Esophagus squamous epithelium (tissue), 5 donors: ENCODE measurements at regions not wholly inside any gene's neighbourhood (a gene's known extent, or its start where the extent isn't known, plus 50 kb on each side); places are given as distances from the start of the nearest gene placed in this dataset.

Source experiments
- DNase-seq: peaks from one replicate; lab custom pipeline; 2025; lab: John Stamatoyannopoulos, UW
- H3K27ac ChIP-seq, 4 donors: fragments of 200-600 bp; sonication (generic); one replicate each; pipeline ENCODE4 v1.5.1; 2016 to 2019; ENCODE audit warnings: mild to moderate bottlenecking in 1 of 4
- H3K27me3 ChIP-seq, 4 donors: fragments of 200-600 bp; sonication (generic); 1 replicate in 3 of 4; 2 replicates in 1 of 4; pipeline versions ENCODE4 v1.5.1 to v1.6.0; 2017 to 2021; ENCODE audit warnings: antibody characterized with exemption in 1 of 4
- H3K36me3 ChIP-seq, 3 donors: fragments of 200-600 bp; sonication (generic); one replicate each; pipeline ENCODE4 v1.5.1; 2016 to 2019
- H3K4me1 ChIP-seq, 3 donors: fragments of 200-600 bp; sonication (generic); one replicate each; pipeline ENCODE4 v1.5.1; 2017 to 2019
- H3K4me3 ChIP-seq, 4 donors: fragments of 200-600 bp; sonication (generic); 1 replicate in 3 of 4; 2 replicates in 1 of 4; pipeline ENCODE4 v1.5.1; 2016 to 2019; ENCODE audit warnings: mild to moderate bottlenecking in 2 of 4, moderate library complexity in 1 of 4
- H3K9me3 ChIP-seq, 3 donors: fragments of 200-600 bp; sonication (generic); one replicate each; pipeline ENCODE4 v1.5.1; 2016 to 2019
- POLR2A ChIP-seq, 4 donors: fragments of 450-650 bp; IDR thresholded peaks; one replicate each; pipeline ENCODE4 v1.6.1; 2017; ENCODE audit warnings: antibody characterized with exemption in 4 of 4, mild to moderate bottlenecking in 4 of 4, moderate library complexity in 3 of 4
- WGBS, 2 donors: methylation state at CpG; one replicate each; pipeline ENCODE4 v1.1.5; 2018; 5-methylcytosine and 5-hydroxymethylcytosine counted together
- intact Hi-C: fragments of 100-400 bp; cut with DNase I; formaldehyde crosslinking; loops from one replicate; pipeline ENCODE4 v1.15.0; 2022
- TF ChIP-seq, protein P1 (sequence below), 6 experiments: fragments of 450-650 bp in 4 of 6; fragments of 200-600 bp in 2 of 6; sonication (generic) in 2 of 6; IDR thresholded peaks; one replicate each; pipeline ENCODE4 v1.5.1; 2016 to 2019; ENCODE audit warnings: antibody characterized with exemption in 6 of 6, mild to moderate bottlenecking in 4 of 6, moderate library complexity in 4 of 6
- donor health status: DM: yes; HTN: yes; CAD: no.

GRCh38 chr14:71237556-71237955 is 330.3 kb downstream of the PCNX1 start:
- no peak overlapping the region for H3K27ac ChIP-seq
- H3K9me3 ChIP-seq, result no peaks in the 10 kb centered on the region
- intact Hi-C loops, result no loop called here
- no peak for TF ChIP-seq POLR2A (IDR thresholded peaks at IDR 0.05)
- TF ChIP-seq, protein P1, sequence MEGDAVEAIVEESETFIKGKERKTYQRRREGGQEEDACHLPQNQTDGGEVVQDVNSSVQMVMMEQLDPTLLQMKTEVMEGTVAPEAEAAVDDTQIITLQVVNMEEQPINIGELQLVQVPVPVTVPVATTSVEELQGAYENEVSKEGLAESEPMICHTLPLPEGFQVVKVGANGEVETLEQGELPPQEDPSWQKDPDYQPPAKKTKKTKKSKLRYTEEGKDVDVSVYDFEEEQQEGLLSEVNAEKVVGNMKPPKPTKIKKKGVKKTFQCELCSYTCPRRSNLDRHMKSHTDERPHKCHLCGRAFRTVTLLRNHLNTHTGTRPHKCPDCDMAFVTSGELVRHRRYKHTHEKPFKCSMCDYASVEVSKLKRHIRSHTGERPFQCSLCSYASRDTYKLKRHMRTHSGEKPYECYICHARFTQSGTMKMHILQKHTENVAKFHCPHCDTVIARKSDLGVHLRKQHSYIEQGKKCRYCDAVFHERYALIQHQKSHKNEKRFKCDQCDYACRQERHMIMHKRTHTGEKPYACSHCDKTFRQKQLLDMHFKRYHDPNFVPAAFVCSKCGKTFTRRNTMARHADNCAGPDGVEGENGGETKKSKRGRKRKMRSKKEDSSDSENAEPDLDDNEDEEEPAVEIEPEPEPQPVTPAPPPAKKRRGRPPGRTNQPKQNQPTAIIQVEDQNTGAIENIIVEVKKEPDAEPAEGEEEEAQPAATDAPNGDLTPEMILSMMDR (IDR thresholded peaks at IDR 0.05), result no peak
- no peaks in the 10 kb centered on the region for H3K27me3 ChIP-seq
- no peak overlapping the region for H3K4me3 ChIP-seq
- no peaks in the 10 kb centered on the region for H3K36me3 ChIP-seq
- H3K4me1 ChIP-seq, result peaks cover 0 to 30% (median 8%) of the 10 kb centered on the region in 3 donors
- no peak for DNase-seq
- WGBS, 2 donors, result 57 to 69% methylated on average over 3 to 4 of the region's 4 CpGs

- no peak for TF ChIP-seq POLR2A (IDR thresholded peaks at IDR 0.05)
- TF ChIP-seq, protein P1 (IDR thresholded peaks at IDR 0.05), result no peak
- WGBS, 2 donors, result 65 to 79% methylated on average over 5 of the region's 5 CpGs
- intact Hi-C loops, result no loop called here
- Histone ChIP-seq H3K9me3 (no peaks in the 10 kb centered on the region), H3K27me3 (no peaks in the 10 kb centered on the region), H3K4me1 (peaks cover 0 to 30% (median 8%) of the 10 kb centered on the region in 3 donors), H3K4me3 (no peak overlapping the region), H3K36me3 (no peaks in the 10 kb centered on the region), H3K27ac (no peak overlapping the region)
- DNase-seq, result no peak
Observed at GRCh38 chr14:71238835-71239234, 331.6 kb downstream of the PCNX1 start.

DNA sequence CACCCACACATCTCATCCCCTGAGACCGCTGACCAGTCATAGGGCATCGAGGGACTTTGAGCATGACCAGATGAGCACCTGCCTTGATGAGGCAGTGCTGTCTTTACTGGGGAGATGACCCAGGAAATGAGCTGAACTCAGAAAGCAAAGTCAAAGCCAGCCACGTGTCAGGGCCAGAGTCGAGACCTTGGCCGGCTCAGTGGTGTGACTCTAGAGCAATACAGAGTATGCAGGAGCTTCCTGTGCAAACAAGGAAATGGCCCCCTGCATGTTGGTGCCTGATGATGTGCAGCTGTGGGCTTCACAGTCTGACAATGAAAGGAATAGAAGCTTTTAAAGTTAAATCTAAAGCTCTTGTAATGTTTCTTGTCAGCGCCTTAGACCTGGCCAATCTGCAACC is 332.9 kb downstream of the PCNX1 start:
- DNase-seq, result no peak
- H3K9me3 ChIP-seq, result no peaks in the 10 kb centered on the region
- H3K4me3 ChIP-seq, result no peak overlapping the region
- intact Hi-C loops, result no loop called here
- H3K27ac ChIP-seq, result no peak overlapping the region
- H3K27me3 ChIP-seq, result no peaks in the 10 kb centered on the region
- WGBS, 2 donors, result 40 to 45% methylated on average over 5 to 6 of the region's 6 CpGs
- TF ChIP-seq, protein P1 (IDR thresholded peaks at IDR 0.05), result no peak
- no peak for TF ChIP-seq POLR2A (IDR thresholded peaks at IDR 0.05)
- peaks cover 0 to 26% (median 8%) of the 10 kb centered on the region in 3 donors for H3K4me1 ChIP-seq
- H3K36me3 ChIP-seq, result no peaks in the 10 kb centered on the region

GRCh38 chr14:71240866-71241520 is 333.7 kb downstream of the PCNX1 start:
- no peak for DNase-seq

DNA sequence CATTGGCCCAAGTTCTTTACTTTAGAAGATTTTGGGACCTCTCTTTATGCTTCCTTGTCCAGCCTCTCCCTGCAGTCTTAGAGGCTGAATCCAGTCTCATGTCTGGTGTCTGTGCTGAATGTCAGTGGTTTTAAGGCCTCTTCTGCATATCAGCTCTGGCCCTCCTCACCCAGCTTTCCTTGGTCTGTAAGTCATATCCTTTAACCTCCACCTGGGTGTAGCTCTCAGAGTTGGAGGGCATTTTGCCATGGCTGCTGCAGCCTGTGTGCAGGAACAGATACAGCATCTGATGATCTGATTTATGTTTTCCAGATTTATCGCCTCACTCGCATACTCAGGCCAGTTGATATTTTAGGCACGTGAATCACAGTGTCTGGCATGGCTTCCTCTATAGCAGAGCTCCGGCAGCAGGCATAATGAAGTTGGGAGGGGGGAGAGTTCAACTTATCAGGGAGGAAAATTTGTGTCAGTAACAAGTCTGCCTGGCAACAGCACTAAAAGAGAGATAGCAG is 335.0 kb downstream of the PCNX1 start:
- Histone ChIP-seq H3K4me3 (no peak overlapping the region), H3K9me3 (no peaks in the 10 kb centered on the region), H3K4me1 (peaks cover 0 to 9% (median 0%) of the 10 kb centered on the region in 3 donors), H3K27ac (no peak overlapping the region), H3K36me3 (no peaks in the 10 kb centered on the region), H3K27me3 (no peaks in the 10 kb centered on the region)
- DNase-seq, result no peak
- intact Hi-C loops, result no loop called here
- 39 to 59% methylated on average over 4 of the region's 4 CpGs for WGBS, 2 donors
- no peak for TF ChIP-seq POLR2A (IDR thresholded peaks at IDR 0.05)
- TF ChIP-seq, protein P1 (IDR thresholded peaks at IDR 0.05), result no peak

More at GRCh38 chr14:71240866-71241520, 333.7 kb downstream of the PCNX1 start:
- Histone ChIP-seq H3K27me3 (no peaks in the 10 kb centered on the region), H3K4me1 (peaks cover 0 to 21% (median 6%) of the 10 kb centered on the region in 3 donors), H3K27ac (no peak overlapping the region), H3K9me3 (no peaks in the 10 kb centered on the region), H3K36me3 (no peaks in the 10 kb centered on the region), H3K4me3 (no peak overlapping the region)
- no peak for TF ChIP-seq POLR2A (IDR thresholded peaks at IDR 0.05)
- TF ChIP-seq, protein P1 (IDR thresholded peaks at IDR 0.05), result no peak
- intact Hi-C loops, result no loop called here
